ENCODE measurements at regions not wholly inside any gene's neighbourhood (a gene's known extent, or its start where the extent isn't known, plus 50 kb on each side); places are given as distances from the start of the nearest gene placed in this dataset.
"Not testable (repeated sequence)": the region's sequence is repeated elsewhere in the genome, so short reads cannot be mapped to it uniquely, and the experiment has no call there.

DNA sequence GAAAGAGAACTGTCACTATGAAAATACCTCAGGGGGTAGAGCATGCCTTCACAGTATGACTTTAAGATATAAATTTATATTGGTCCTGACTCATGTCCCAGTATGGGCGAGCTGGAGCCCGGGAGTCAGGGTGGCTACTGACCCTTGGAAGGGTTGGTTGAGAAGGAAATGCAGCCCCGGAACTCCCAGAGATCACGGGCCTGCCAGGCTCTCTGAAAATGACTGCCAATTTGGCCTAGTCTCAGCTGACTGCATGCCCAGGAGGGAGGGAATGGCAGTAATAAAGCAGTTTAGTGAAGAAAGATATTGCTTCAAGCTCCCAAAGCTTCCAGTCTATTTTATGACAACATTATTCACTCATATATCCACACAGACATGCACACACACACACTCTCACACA lies 299.0 kb downstream of the NR2F2 start:
- Histone ChIP-seq H3K9ac (ENCODE audit: low read length) (no peak overlapping the region), H3K4me3 (ENCODE audit: low read length) (no peak overlapping the region), H3K27ac (ENCODE audit: low read length) (no peak overlapping the region), H3K27me3 (ENCODE audit: control insufficient read depth, insufficient read depth, low read length) (no peaks in the 10 kb centered on the region), H3K36me3 (ENCODE audit: control insufficient read depth, low read depth, low read length) (no peaks in the 10 kb centered on the region), H3K4me1 (ENCODE audit: control insufficient read depth, low read depth, low read length) (no peaks in the 10 kb centered on the region), H3K9me3 (ENCODE audit: control insufficient read depth, low read depth, low read length) (no peaks in the 10 kb centered on the region)

GRCh38 chr15:96638793-96639192 lies 308.3 kb downstream of the NR2F2 start:
- no peak overlapping the region for H3K9ac ChIP-seq (ENCODE audit: low read length)
- no peak overlapping the region for H3K4me3 ChIP-seq (ENCODE audit: low read length)
- no peaks in the 10 kb centered on the region for H3K9me3 ChIP-seq (ENCODE audit: control insufficient read depth, low read depth, low read length)
- H3K27me3 ChIP-seq (ENCODE audit: control insufficient read depth, insufficient read depth, low read length), result no peaks in the 10 kb centered on the region
- no peaks in the 10 kb centered on the region for H3K36me3 ChIP-seq (ENCODE audit: control insufficient read depth, low read depth, low read length)
- no peaks in the 10 kb centered on the region for H3K4me1 ChIP-seq (ENCODE audit: control insufficient read depth, low read depth, low read length)
- no peak overlapping the region for H3K27ac ChIP-seq (ENCODE audit: low read length)

DNA sequence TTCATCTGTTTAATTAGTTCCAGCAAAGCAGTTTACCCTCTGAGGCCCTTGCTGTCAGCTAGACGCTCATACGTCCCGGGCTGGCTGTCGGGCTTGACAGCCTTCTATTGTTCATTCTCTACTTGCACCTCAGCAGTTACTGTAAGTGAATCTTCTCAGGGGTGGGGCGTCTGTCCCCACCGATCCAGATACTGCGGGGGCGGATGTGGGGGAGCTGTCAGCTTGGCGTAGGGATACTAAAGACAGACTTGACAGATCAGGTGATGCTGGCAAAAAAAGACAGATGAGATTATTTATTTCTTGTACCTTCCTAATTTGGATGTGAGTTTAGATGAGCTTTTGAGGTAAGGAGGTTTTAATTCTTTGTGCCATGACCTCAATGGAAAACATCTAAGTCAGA lies 315.3 kb downstream of the NR2F2 start:
- no peaks in the 10 kb centered on the region for H3K27me3 ChIP-seq (ENCODE audit: control insufficient read depth, insufficient read depth, low read length)
- H3K36me3 ChIP-seq (ENCODE audit: control insufficient read depth, low read depth, low read length), result no peaks in the 10 kb centered on the region
- H3K4me1 ChIP-seq (ENCODE audit: control insufficient read depth, low read depth, low read length), result no peaks in the 10 kb centered on the region
- H3K9ac ChIP-seq (ENCODE audit: low read length), result no peak overlapping the region
- no peak overlapping the region for H3K4me3 ChIP-seq (ENCODE audit: low read length)
- H3K27ac ChIP-seq (ENCODE audit: low read length), result no peak overlapping the region
- H3K9me3 ChIP-seq (ENCODE audit: control insufficient read depth, low read depth, low read length), result no peaks in the 10 kb centered on the region

DNA sequence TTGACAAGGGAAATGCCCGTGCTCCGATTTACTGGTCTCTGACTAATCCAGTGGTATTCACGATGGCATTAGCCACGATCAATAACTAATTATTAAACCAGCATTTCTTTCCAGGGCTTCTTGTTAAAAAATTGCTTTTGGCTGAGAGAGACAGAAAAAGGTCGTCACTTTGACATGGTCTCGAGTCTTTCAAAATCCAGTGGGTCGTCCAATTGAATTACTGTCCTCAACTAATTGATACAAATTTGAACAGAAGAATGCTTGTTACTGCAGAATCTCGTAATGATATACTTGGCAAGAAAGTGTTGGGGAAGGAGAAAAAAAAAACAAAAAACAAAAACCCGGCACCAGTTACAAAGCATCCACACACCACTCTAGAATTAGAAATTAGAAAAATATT lies 318.4 kb downstream of the NR2F2 start:
- no peaks in the 10 kb centered on the region for H3K4me1 ChIP-seq (ENCODE audit: control insufficient read depth, low read depth, low read length)
- no peaks in the 10 kb centered on the region for H3K9me3 ChIP-seq (ENCODE audit: control insufficient read depth, low read depth, low read length)
- H3K36me3 ChIP-seq (ENCODE audit: control insufficient read depth, low read depth, low read length), result no peaks in the 10 kb centered on the region
- H3K27ac ChIP-seq (ENCODE audit: low read length), result no peak overlapping the region
- no peak overlapping the region for H3K9ac ChIP-seq (ENCODE audit: low read length)
- no peak overlapping the region for H3K4me3 ChIP-seq (ENCODE audit: low read length)
- H3K27me3 ChIP-seq (ENCODE audit: control insufficient read depth, insufficient read depth, low read length), result no peaks in the 10 kb centered on the region

DNA sequence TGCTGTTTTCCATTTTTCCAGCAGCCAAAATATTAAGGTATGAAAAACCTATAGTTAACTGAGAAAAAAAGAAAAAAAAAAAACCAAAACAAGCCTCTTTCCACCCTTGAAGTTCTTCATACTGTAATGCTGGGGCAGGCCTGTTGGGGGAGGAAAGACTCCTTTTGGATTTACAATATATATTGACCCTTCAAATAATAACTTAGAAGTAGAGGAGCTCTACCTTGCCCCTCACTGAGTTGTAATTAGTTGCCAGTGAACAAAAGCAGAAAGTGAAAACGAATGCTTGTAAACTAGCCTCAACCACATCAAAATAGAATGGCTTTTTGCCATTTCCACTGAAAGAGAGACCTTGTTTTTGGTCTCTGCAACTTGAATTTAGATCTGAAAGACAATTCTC lies 326.6 kb downstream of the NR2F2 start:
- Histone ChIP-seq H3K4me3 (ENCODE audit: low read length) (no peak overlapping the region), H3K9me3 (ENCODE audit: control insufficient read depth, low read depth, low read length) (no peaks in the 10 kb centered on the region), H3K36me3 (ENCODE audit: control insufficient read depth, low read depth, low read length) (no peaks in the 10 kb centered on the region), H3K27ac (ENCODE audit: low read length) (no peak overlapping the region), H3K4me1 (ENCODE audit: control insufficient read depth, low read depth, low read length) (no peaks in the 10 kb centered on the region), H3K9ac (ENCODE audit: low read length) (no peak overlapping the region), H3K27me3 (ENCODE audit: control insufficient read depth, insufficient read depth, low read length) (no peaks in the 10 kb centered on the region)

- not testable (repeated sequence) for H3K4me1 ChIP-seq (ENCODE audit: control insufficient read depth, low read depth, low read length); H3K4me3 ChIP-seq (ENCODE audit: low read length); H3K27ac ChIP-seq (ENCODE audit: low read length); H3K9me3 ChIP-seq (ENCODE audit: control insufficient read depth, low read depth, low read length); H3K27me3 ChIP-seq (ENCODE audit: control insufficient read depth, insufficient read depth, low read length); H3K9ac ChIP-seq (ENCODE audit: low read length); H3K36me3 ChIP-seq (ENCODE audit: control insufficient read depth, low read depth, low read length)
Measured at GRCh38 chr15:96666979-96667378, 336.5 kb downstream of the NR2F2 start.

DNA sequence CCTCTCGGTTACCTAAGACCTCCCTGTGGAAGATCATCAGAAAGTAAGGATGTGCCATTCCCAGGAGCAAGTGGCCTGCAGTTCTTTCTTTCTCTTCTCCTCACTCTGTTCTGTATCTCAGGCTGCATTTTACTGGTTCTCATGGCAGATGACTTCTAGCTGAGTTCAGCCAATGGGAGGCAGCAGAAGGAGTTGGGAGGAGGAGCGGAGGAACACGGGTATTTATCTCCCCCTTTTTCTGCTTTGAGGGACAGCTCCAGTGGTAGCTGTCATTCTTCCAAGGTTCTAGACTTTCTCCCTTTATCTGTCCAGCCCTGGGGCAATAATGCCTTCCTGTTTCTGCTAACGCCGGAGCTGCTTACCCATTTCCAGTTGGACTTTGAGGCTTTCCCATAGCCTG lies 339.9 kb downstream of the NR2F2 start:
- H3K36me3 ChIP-seq (ENCODE audit: control insufficient read depth, low read depth, low read length), result no peaks in the 10 kb centered on the region
- H3K4me1 ChIP-seq (ENCODE audit: control insufficient read depth, low read depth, low read length), result no peaks in the 10 kb centered on the region
- H3K9ac ChIP-seq (ENCODE audit: low read length), result no peak overlapping the region
- no peaks in the 10 kb centered on the region for H3K9me3 ChIP-seq (ENCODE audit: control insufficient read depth, low read depth, low read length)
- no peaks in the 10 kb centered on the region for H3K27me3 ChIP-seq (ENCODE audit: control insufficient read depth, insufficient read depth, low read length)
- no peak overlapping the region for H3K4me3 ChIP-seq (ENCODE audit: low read length)
- no peak overlapping the region for H3K27ac ChIP-seq (ENCODE audit: low read length)

DNA sequence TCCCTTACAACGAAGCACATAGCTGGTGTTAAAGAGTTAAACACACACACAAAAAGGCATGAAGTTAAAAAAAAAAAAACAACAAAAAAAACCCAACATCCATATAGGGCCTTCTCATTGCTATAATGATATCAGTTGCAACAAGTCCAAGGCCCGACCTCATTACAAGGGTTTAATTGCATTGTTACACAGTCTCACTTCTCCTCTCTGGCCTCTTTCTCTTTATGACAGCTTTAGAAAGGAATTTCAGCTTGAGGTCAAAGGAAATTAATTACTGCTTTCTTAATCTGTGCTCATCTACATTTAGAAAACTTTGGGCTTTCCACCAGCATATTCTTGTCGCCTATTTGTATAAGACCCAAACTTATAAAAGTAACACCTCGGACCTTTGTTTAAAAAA lies 342.1 kb downstream of the NR2F2 start:
- no peaks in the 10 kb centered on the region for H3K9me3 ChIP-seq (ENCODE audit: control insufficient read depth, low read depth, low read length)
- H3K36me3 ChIP-seq (ENCODE audit: control insufficient read depth, low read depth, low read length), result no peaks in the 10 kb centered on the region
- no peaks in the 10 kb centered on the region for H3K4me1 ChIP-seq (ENCODE audit: control insufficient read depth, low read depth, low read length)
- H3K4me3 ChIP-seq (ENCODE audit: low read length), result no peak overlapping the region
- no peak overlapping the region for H3K9ac ChIP-seq (ENCODE audit: low read length)
- no peaks in the 10 kb centered on the region for H3K27me3 ChIP-seq (ENCODE audit: control insufficient read depth, insufficient read depth, low read length)
- H3K27ac ChIP-seq (ENCODE audit: low read length), result no peak overlapping the region

DNA sequence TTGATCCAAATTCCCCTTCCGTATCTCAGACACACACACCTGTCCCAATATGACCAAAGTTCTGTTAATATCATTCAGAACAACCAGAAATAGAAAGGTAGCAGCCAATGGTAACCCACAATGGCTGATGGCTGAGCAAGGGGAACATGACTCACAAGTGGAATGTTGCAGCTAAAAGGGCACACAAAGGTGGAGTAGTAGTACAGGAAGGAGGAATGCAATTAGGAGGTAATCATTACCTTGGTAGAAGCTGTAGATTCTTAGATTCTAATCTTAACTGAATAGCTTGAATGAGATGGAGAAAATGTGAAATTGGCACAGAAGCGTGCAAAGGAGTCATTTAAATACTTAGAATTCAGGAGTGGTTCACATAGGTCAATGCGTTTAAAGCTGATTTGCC lies 347.9 kb downstream of the NR2F2 start:
- H3K36me3 ChIP-seq (ENCODE audit: control insufficient read depth, low read depth, low read length), result no peaks in the 10 kb centered on the region
- no peak overlapping the region for H3K27ac ChIP-seq (ENCODE audit: low read length)
- H3K9ac ChIP-seq (ENCODE audit: low read length), result no peak overlapping the region
- no peaks in the 10 kb centered on the region for H3K27me3 ChIP-seq (ENCODE audit: control insufficient read depth, insufficient read depth, low read length)
- no peak overlapping the region for H3K4me3 ChIP-seq (ENCODE audit: low read length)
- H3K9me3 ChIP-seq (ENCODE audit: control insufficient read depth, low read depth, low read length), result no peaks in the 10 kb centered on the region
- H3K4me1 ChIP-seq (ENCODE audit: control insufficient read depth, low read depth, low read length), result no peaks in the 10 kb centered on the region

- H3K9me3 ChIP-seq (ENCODE audit: control insufficient read depth, low read depth, low read length), result no peaks in the 10 kb centered on the region
- H3K27ac ChIP-seq (ENCODE audit: low read length), result no peak overlapping the region
- H3K36me3 ChIP-seq (ENCODE audit: control insufficient read depth, low read depth, low read length), result no peaks in the 10 kb centered on the region
- H3K9ac ChIP-seq (ENCODE audit: low read length), result no peak overlapping the region
- no peaks in the 10 kb centered on the region for H3K27me3 ChIP-seq (ENCODE audit: control insufficient read depth, insufficient read depth, low read length)
- no peaks in the 10 kb centered on the region for H3K4me1 ChIP-seq (ENCODE audit: control insufficient read depth, low read depth, low read length)
- no peak overlapping the region for H3K4me3 ChIP-seq (ENCODE audit: low read length)
Measured at GRCh38 chr15:96687388-96688107, 357.0 kb downstream of the NR2F2 start.

DNA sequence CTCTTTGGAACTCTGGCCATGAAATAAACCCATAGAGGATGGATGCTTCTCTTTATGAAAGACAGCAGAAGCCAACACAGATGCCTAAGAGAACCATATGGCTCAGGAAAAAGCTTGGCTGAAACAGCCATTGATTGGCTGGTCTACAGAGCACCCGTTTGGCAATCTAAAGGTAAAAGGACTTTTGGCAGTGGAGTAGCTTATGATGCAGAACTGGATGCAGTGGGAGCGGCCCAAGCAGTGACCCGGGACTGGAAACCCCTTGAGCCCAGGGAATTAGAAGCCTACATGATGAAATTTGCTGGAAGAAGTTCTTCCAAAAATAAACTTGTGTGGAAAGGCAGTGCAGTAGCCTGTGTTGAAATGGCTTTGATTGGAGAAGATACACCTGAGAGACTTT lies 360.2 kb downstream of the NR2F2 start:
- Histone ChIP-seq H3K36me3 (ENCODE audit: control insufficient read depth, low read depth, low read length) (no peaks in the 10 kb centered on the region), H3K4me1 (ENCODE audit: control insufficient read depth, low read depth, low read length) (peaks cover 4% of the 10 kb centered on the region), H3K4me3 (ENCODE audit: low read length) (no peak overlapping the region), H3K27me3 (ENCODE audit: control insufficient read depth, insufficient read depth, low read length) (no peaks in the 10 kb centered on the region), H3K27ac (ENCODE audit: low read length) (no peak overlapping the region), H3K9me3 (ENCODE audit: control insufficient read depth, low read depth, low read length) (no peaks in the 10 kb centered on the region), H3K9ac (ENCODE audit: low read length) (no peak overlapping the region)

DNA sequence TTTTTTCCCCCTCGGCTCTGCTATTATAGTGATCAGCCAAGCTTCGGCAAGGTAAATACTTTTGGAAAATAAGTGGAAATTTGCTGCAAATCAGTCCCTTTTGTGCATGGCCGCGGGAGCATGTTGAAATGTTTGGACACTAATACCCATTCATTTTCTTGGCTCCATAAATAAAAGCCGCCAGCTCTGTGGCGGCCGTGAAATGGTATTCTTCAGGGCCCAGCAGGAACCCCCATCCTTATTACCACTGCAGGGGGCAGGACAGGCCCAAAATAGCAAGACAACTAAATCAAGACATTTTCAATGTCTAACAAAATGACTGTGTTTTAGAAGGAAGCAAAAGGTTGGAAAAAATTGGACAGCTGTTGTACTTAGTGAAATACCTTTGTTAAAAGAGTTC lies 362.3 kb downstream of the NR2F2 start:
- Histone ChIP-seq H3K4me1 (ENCODE audit: control insufficient read depth, low read depth, low read length) (peaks cover 4% of the 10 kb centered on the region), H3K4me3 (ENCODE audit: low read length) (no peak overlapping the region), H3K27ac (ENCODE audit: low read length) (no peak overlapping the region), H3K9me3 (ENCODE audit: control insufficient read depth, low read depth, low read length) (no peaks in the 10 kb centered on the region), H3K9ac (ENCODE audit: low read length) (no peak overlapping the region), H3K36me3 (ENCODE audit: control insufficient read depth, low read depth, low read length) (no peaks in the 10 kb centered on the region), H3K27me3 (ENCODE audit: control insufficient read depth, insufficient read depth, low read length) (no peaks in the 10 kb centered on the region)

Measured in iPS-18a (cell line).